Colon (tissue), 2 donors: ENCODE measurements at regions not wholly inside any gene's neighbourhood (a gene's known extent, or its start where the extent isn't known, plus 50 kb on each side); places are given as distances from the start of the nearest gene placed in this dataset.

ENCODE experiments used
- FAIRE-seq: peaks from 2 replicates; lab custom pipeline; 2012; peaks lifted over from hg19 to GRCh38; lab: Jason Lieb, UNC
- donor health status: control.
- donor health status: control.

- FAIRE-seq: no peak
Observed at GRCh38 chr1:188194916-188195315, 1366.2 kb downstream of the PLA2G4A start.

GRCh38 chr1:188218289-188218688 is 1389.5 kb downstream of the PLA2G4A start:
- no peak for FAIRE-seq

- no peak for FAIRE-seq
Observed at GRCh38 chr1:188220051-188220450, 1391.3 kb downstream of the PLA2G4A start.

- FAIRE-seq: no peak
Observed at GRCh38 chr1:188224263-188224662, 1395.5 kb downstream of the PLA2G4A start.

GRCh38 chr1:188225975-188226374 is 1397.2 kb downstream of the PLA2G4A start:
- FAIRE-seq: no peak

GRCh38 chr1:188228623-188229022 is 1399.9 kb downstream of the PLA2G4A start:
- FAIRE-seq: no peak

- FAIRE-seq: no peak
Observed at GRCh38 chr1:188237573-188238348, 1409.0 kb downstream of the PLA2G4A start.

- no peak for FAIRE-seq
Observed at GRCh38 chr1:188240772-188241406, 1412.1 kb downstream of the PLA2G4A start.

- FAIRE-seq: no peak
Observed at GRCh38 chr1:188241629-188242028, 1412.9 kb downstream of the PLA2G4A start.

GRCh38 chr1:188243456-188243855 is 1414.7 kb downstream of the PLA2G4A start:
- FAIRE-seq: no peak

- FAIRE-seq: no peak
Observed at GRCh38 chr1:188244681-188245080, 1415.9 kb downstream of the PLA2G4A start.

- FAIRE-seq: no peak
Observed at GRCh38 chr1:188247255-188247654, 1418.5 kb downstream of the PLA2G4A start.

- FAIRE-seq: no peak
Observed at GRCh38 chr1:188249811-188250210, 1421.1 kb downstream of the PLA2G4A start.

- FAIRE-seq: no peak
Observed at GRCh38 chr1:188251036-188251435, 1422.3 kb downstream of the PLA2G4A start.

GRCh38 chr1:188261849-188262248 is 1433.1 kb downstream of the PLA2G4A start:
- FAIRE-seq: no peak

GRCh38 chr1:188269956-188270355 is 1441.2 kb downstream of the PLA2G4A start:
- no peak for FAIRE-seq

GRCh38 chr1:188270497-188270896 is 1441.7 kb downstream of the PLA2G4A start:
- no peak for FAIRE-seq

GRCh38 chr1:188277771-188278170 is 1449.0 kb downstream of the PLA2G4A start:
- FAIRE-seq: no peak

- no peak for FAIRE-seq
Observed at GRCh38 chr1:188281921-188282320, 1453.2 kb downstream of the PLA2G4A start.

- FAIRE-seq: no peak
Observed at GRCh38 chr1:188295157-188295556, 1466.4 kb downstream of the PLA2G4A start.

GRCh38 chr1:188302746-188303145 is 1474.0 kb downstream of the PLA2G4A start:
- FAIRE-seq: no peak

GRCh38 chr1:188314557-188315137 is 1485.9 kb downstream of the PLA2G4A start:
- FAIRE-seq: no peak

GRCh38 chr1:188317894-188318293 is 1489.1 kb downstream of the PLA2G4A start:
- no peak for FAIRE-seq
